HCT116 (cell line): ENCODE measurements at regions not wholly inside any gene's neighbourhood (a gene's known extent, or its start where the extent isn't known, plus 50 kb on each side); places are given as distances from the start of the nearest gene placed in this dataset.

ENCODE experiments used
- ATAC-seq: fragments of 200-7000 bp; cut with Tn5 transposase; 2 replicates; pipeline ENCODE4 v1.9.1; 2020; ENCODE audit warnings: mild to moderate bottlenecking, moderate library complexity
- BruUV-seq: library from RNA; stranded (reverse); fragments of 400-500 nt; replicated peaks from 2 replicates; lab custom pipeline; 2021; lab: Mats Ljungman, UMichigan
- CTCF ChIA-PET: fragments of 300-600 bp; sonication (Branson Sonifier 250); formaldehyde crosslinking; loops from one replicate; lab custom pipeline; 2021; ENCODE audit warnings: antibody characterized with exemption; lab: Charles Lee
- POLR2A ChIA-PET: fragments of 300-600, 350-600 bp; sonication (Branson Sonifier 250); formaldehyde crosslinking; loops from one replicate; lab custom pipeline; 2021; ENCODE audit warnings: antibody characterized with exemption; lab: Charles Lee
- RAD21 ChIA-PET, 2 experiments: fragments of 300-600 bp; sonication (Branson Sonifier 250); formaldehyde crosslinking; loops; one replicate each; lab custom pipeline; 2023; ENCODE audit warnings: low total read pairs in 2 of 2; ENCODE audit not compliant: uncharacterized antibody in 2 of 2, unreplicated experiment in 2 of 2, low non-redundant PET in 1 of 2; lab: Charles Lee
- DNase-seq: peaks from one replicate; pipeline ENCODE4 v3.0.0-alpha.2; 2010; ENCODE audit warnings: low read depth, low spot score
- H2AFZ ChIP-seq: fragments of 200-600 bp; shearing (Covaris generic), sonication (generic); 2 replicates; pipeline ENCODE4 v1.6.1; 2017; ENCODE audit warnings: low read depth, mixed run types, mixed read lengths, antibody characterized with exemption, low read length; ENCODE audit not compliant: poor library complexity, severe bottlenecking
- H3K27ac ChIP-seq: 2 replicates; pipeline ENCODE4 v1.5.1; 2012; ENCODE audit warnings: low read depth, low read length
- H3K27me3 ChIP-seq: fragments of 200-600 bp; sonication (generic); 2 replicates; pipeline ENCODE4 v1.6.1; 2016; ENCODE audit warnings: mixed run types, low read length, mixed read lengths; ENCODE audit not compliant: insufficient read depth
- H3K36me3 ChIP-seq, 2 experiments: fragments of 200-500 bp in 1 of 2; fragments of 200-600 bp in 1 of 2; sonication (Bioruptor generic) in 1 of 2; sonication (generic) in 1 of 2; 2 replicates each; pipeline versions ENCODE4 v1.5.1 to v1.6.1; 2014 to 2016; ENCODE audit warnings: low read length in 2 of 2, inconsistent platforms in 1 of 2, mixed read lengths in 1 of 2, mixed run types in 1 of 2; ENCODE audit not compliant: insufficient read depth in 2 of 2, control insufficient read depth in 1 of 2
- H3K4me1 ChIP-seq, 2 experiments: fragments of 200-600 bp in 1 of 2; sonication (generic) in 1 of 2; 2 replicates each; pipeline versions ENCODE4 v1.5.1 to v1.6.1; 2012 to 2017; ENCODE audit warnings: low read length in 2 of 2, inconsistent platforms in 1 of 2, mild to moderate bottlenecking in 1 of 2, mixed read lengths in 1 of 2, mixed run types in 1 of 2, moderate library complexity in 1 of 2; ENCODE audit not compliant: insufficient read depth in 2 of 2, control insufficient read depth in 1 of 2
- H3K4me2 ChIP-seq: fragments of 200-600 bp; sonication (generic); 2 replicates; pipeline ENCODE4 v1.6.1; 2017; ENCODE audit warnings: mixed run types, low read length, mixed read lengths
- H3K4me3 ChIP-seq, 2 experiments: fragments of 200-600 bp in 1 of 2; sonication (generic) in 1 of 2; replicated peaks in 1 of 2; 2 replicates each; pipeline ENCODE4 v1.5.1; 2011 to 2016; ENCODE audit warnings: low read length in 2 of 2, control low read depth in 1 of 2, low read depth in 1 of 2, mild to moderate bottlenecking in 1 of 2, mixed read lengths in 1 of 2, mixed run types in 1 of 2
- H3K79me2 ChIP-seq: fragments of 200-600 bp; sonication (generic); 2 replicates; pipeline ENCODE4 v1.6.1; 2017; ENCODE audit warnings: mild to moderate bottlenecking, mixed run types, low read length, moderate library complexity, mixed read lengths; ENCODE audit not compliant: insufficient read depth
- H3K9ac ChIP-seq: fragments of 200-600 bp; sonication (generic); 2 replicates; pipeline ENCODE4 v1.6.1; 2016; ENCODE audit warnings: low read length, mixed read lengths
- H3K9me2 ChIP-seq: fragments of 200-600 bp; sonication (generic), shearing (Covaris generic); 2 replicates; pipeline ENCODE4 v1.6.1; 2017; ENCODE audit warnings: mixed run types, mild to moderate bottlenecking, moderate library complexity; ENCODE audit not compliant: insufficient read depth
- H3K9me3 ChIP-seq, 2 experiments: fragments of 200-500 bp in 1 of 2; fragments of 200-600 bp in 1 of 2; sonication (Bioruptor generic) in 1 of 2; sonication (generic) in 1 of 2; 2 replicates each; pipeline ENCODE4 v1.6.1; 2014 to 2017; ENCODE audit warnings: low read length in 2 of 2, mixed read lengths in 2 of 2, inconsistent platforms in 1 of 2, low read depth in 1 of 2, mild to moderate bottlenecking in 1 of 2, mixed run types in 1 of 2, moderate library complexity in 1 of 2; ENCODE audit not compliant: control insufficient read depth in 1 of 2, insufficient read depth in 1 of 2
- H4K20me1 ChIP-seq: fragments of 200-600 bp; sonication (generic), shearing (Covaris generic); 2 replicates; pipeline ENCODE4 v1.6.1; 2017; ENCODE audit warnings: mixed run types, mild to moderate bottlenecking, moderate library complexity; ENCODE audit not compliant: insufficient read depth
- CEBPB ChIP-seq: IDR thresholded peaks from 2 replicates; pipeline ENCODE4 v1.6.1; 2012; ENCODE audit warnings: low read depth
- EGR1 ChIP-seq: IDR thresholded peaks from 2 replicates; pipeline ENCODE4 v1.6.1; 2012; ENCODE audit warnings: low read depth
- ELF1 ChIP-seq: IDR thresholded peaks from 2 replicates; pipeline ENCODE4 v1.6.1; 2012; ENCODE audit warnings: low read depth, borderline replicate concordance
- EZH2 ChIP-seq: fragments of 200-600 bp; sonication (generic); IDR thresholded peaks from 2 replicates; pipeline ENCODE4 v1.6.1; 2017; ENCODE audit warnings: antibody characterized with exemption, mixed run types
- EZH2phosphoT487 ChIP-seq: fragments of 200-600 bp; IDR thresholded peaks from 2 replicates; pipeline ENCODE4 v1.6.1; 2018; ENCODE audit warnings: antibody characterized with exemption, borderline replicate concordance
- FOSL1 ChIP-seq: IDR thresholded peaks from 2 replicates; pipeline ENCODE4 v1.6.1; 2012; ENCODE audit warnings: low read depth
- JUND ChIP-seq: IDR thresholded peaks from 2 replicates; pipeline ENCODE4 v1.6.1; 2012
- POLR2A ChIP-seq: IDR thresholded peaks from 2 replicates; pipeline ENCODE4 v1.7.0; 2011; ENCODE audit warnings: borderline replicate concordance; ENCODE audit not compliant: insufficient read depth, insufficient read length; ENCODE audit errors: extremely low read depth
- POLR2AphosphoS5 ChIP-seq: IDR thresholded peaks from 2 replicates; pipeline ENCODE4 v1.6.1; 2011; ENCODE audit warnings: mild to moderate bottlenecking, low read depth, low read length, moderate library complexity
- RAD21 ChIP-seq: IDR thresholded peaks from 2 replicates; pipeline ENCODE4 v1.6.1; 2012; ENCODE audit warnings: low read depth, mild to moderate bottlenecking
- SP1 ChIP-seq: IDR thresholded peaks from 2 replicates; pipeline ENCODE4 v1.6.1; 2012; ENCODE audit warnings: low read depth
- SRF ChIP-seq: IDR thresholded peaks from 2 replicates; pipeline ENCODE4 v1.6.1; 2012; ENCODE audit warnings: low read depth
- TCF7L2 ChIP-seq: IDR thresholded peaks from 2 replicates; pipeline ENCODE4 v1.7.0; 2011; ENCODE audit warnings: borderline replicate concordance, inconsistent platforms; ENCODE audit not compliant: insufficient read depth, insufficient read length; ENCODE audit errors: extremely low read depth
- YY1 ChIP-seq: IDR thresholded peaks from 2 replicates; pipeline ENCODE4 v1.6.1; 2011; ENCODE audit warnings: low read length, low read depth, moderate library complexity, mild to moderate bottlenecking; ENCODE audit not compliant: insufficient replicate concordance; ENCODE audit errors: extremely low read depth
- ZFX ChIP-seq: fragments of 450-650 bp; IDR thresholded peaks from 2 replicates; pipeline ENCODE4 v1.6.1; 2017
- intact Hi-C: fragments of 100-400 bp; cut with micrococcal nuclease; formaldehyde crosslinking; loops from 2 replicates; pipeline ENCODE4 v1.10.0; 2022
- TF ChIP-seq, protein P1 (sequence below): IDR thresholded peaks from 2 replicates; pipeline ENCODE4 v1.6.1; 2012
- TF ChIP-seq, protein P2 (sequence below), 3 experiments: fragments of 200-600 bp in 1 of 3; sonication (generic) in 1 of 3; IDR thresholded peaks in 2 of 3; conservative IDR thresholded peaks in 1 of 3; 2 replicates each; pipeline ENCODE4 v1.5.1; 2012 to 2017; ENCODE audit warnings: low read depth in 2 of 3, low read length in 2 of 3, antibody characterized with exemption in 1 of 3, borderline replicate concordance in 1 of 3, control low read depth in 1 of 3, mild to moderate bottlenecking in 1 of 3, mixed read lengths in 1 of 3, mixed run types in 1 of 3, moderate library complexity in 1 of 3; ENCODE audit not compliant: insufficient read depth in 1 of 3
- TF ChIP-seq, protein P3 (sequence below): IDR thresholded peaks from 2 replicates; pipeline ENCODE4 v1.6.1; 2012

- Histone ChIP-seq H3K79me2 (no peaks in the 10 kb centered on the region), H3K27ac (no peak overlapping the region), H3K4me2 (no peak overlapping the region), H3K4me3 (no peak overlapping the region), H3K9me2 (no peaks in the 10 kb centered on the region), H3K9ac (no peak overlapping the region), H3K27me3 (no peaks in the 10 kb centered on the region), H3K4me1 (no peaks in the 10 kb centered on the region), H2AFZ (no peak overlapping the region), H3K36me3 (no peaks in the 10 kb centered on the region), H4K20me1 (no peaks in the 10 kb centered on the region), H3K9me3 (no peaks in the 10 kb centered on the region)
- CTCF ChIA-PET: interaction anchor here (0.7 kb wide), 1 partner anchor 295 kb away, joined by 4 read pairs; no protein-coding TSS in a partner anchor
- no TSS peak for BruUV-seq
- intact Hi-C loops: loop anchor here (10.0 kb wide), 1 partner anchor 458 kb away; no protein-coding TSS in a partner anchor
- no peak for ATAC-seq
- TF ChIP-seq EGR1 (no peak), CEBPB (no peak), SRF (no peak), YY1 (no peak), POLR2A (no peak), POLR2AphosphoS5 (no peak), TCF7L2 (no peak), RAD21 (no peak), FOSL1 (no peak), JUND (no peak), SP1 (no peak), EZH2 (no peak), ZFX (no peak), EZH2phosphoT487 (no peak), ELF1 (no peak)
- TF ChIP-seq, protein P1, sequence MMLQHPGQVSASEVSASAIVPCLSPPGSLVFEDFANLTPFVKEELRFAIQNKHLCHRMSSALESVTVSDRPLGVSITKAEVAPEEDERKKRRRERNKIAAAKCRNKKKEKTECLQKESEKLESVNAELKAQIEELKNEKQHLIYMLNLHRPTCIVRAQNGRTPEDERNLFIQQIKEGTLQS: no peak
- TF ChIP-seq, protein P2, sequence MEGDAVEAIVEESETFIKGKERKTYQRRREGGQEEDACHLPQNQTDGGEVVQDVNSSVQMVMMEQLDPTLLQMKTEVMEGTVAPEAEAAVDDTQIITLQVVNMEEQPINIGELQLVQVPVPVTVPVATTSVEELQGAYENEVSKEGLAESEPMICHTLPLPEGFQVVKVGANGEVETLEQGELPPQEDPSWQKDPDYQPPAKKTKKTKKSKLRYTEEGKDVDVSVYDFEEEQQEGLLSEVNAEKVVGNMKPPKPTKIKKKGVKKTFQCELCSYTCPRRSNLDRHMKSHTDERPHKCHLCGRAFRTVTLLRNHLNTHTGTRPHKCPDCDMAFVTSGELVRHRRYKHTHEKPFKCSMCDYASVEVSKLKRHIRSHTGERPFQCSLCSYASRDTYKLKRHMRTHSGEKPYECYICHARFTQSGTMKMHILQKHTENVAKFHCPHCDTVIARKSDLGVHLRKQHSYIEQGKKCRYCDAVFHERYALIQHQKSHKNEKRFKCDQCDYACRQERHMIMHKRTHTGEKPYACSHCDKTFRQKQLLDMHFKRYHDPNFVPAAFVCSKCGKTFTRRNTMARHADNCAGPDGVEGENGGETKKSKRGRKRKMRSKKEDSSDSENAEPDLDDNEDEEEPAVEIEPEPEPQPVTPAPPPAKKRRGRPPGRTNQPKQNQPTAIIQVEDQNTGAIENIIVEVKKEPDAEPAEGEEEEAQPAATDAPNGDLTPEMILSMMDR (IDR thresholded peaks at IDR 0.05 in 2 of 3, conservative IDR thresholded peaks at IDR 0.05 in 1 of 3; ENCODE audit: borderline replicate concordance in 1 of 3, insufficient read depth in 1 of 3, low read depth in 2 of 3, low read length in 2 of 3): no peak
- TF ChIP-seq, protein P3, sequence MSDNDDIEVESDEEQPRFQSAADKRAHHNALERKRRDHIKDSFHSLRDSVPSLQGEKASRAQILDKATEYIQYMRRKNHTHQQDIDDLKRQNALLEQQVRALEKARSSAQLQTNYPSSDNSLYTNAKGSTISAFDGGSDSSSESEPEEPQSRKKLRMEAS: no peak
- no peak for DNase-seq
- RAD21 ChIA-PET: no interaction called here
- POLR2A ChIA-PET: no interaction called here
Observed at GRCh38 chr4:157973297-157973696, 199.5 kb downstream of the GASK1B start.
